Vagina (tissue), 2 donors: ENCODE measurements at regions not wholly inside any gene's neighbourhood (a gene's known extent, or its start where the extent isn't known, plus 50 kb on each side); places are given as distances from the start of the nearest gene placed in this dataset.

Source experiments
- DNase-seq, 2 donors: peaks; one replicate each; pipeline ENCODE4 v3.0.0-alpha.2; 2017; ENCODE audit errors: extremely low spot score in 2 of 2
- H3K27ac ChIP-seq: fragments of 200-600 bp; sonication (generic); one replicate; pipeline ENCODE4 v1.5.1; 2019
- H3K27me3 ChIP-seq: fragments of 200-600 bp; sonication (generic); one replicate; pipeline ENCODE4 v1.5.1; 2019
- H3K36me3 ChIP-seq, 2 donors: fragments of 200-600 bp; sonication (generic); one replicate each; pipeline ENCODE4 v1.5.1; 2017 to 2019
- H3K4me1 ChIP-seq: fragments of 200-600 bp; sonication (generic); one replicate; pipeline ENCODE4 v1.5.1; 2019
- H3K4me3 ChIP-seq, 2 donors: fragments of 200-600 bp; sonication (generic); 1 replicate in 1 of 2; 2 replicates in 1 of 2; pipeline ENCODE4 v1.5.1; 2016 to 2019
- H3K9me3 ChIP-seq: fragments of 200-600 bp; sonication (generic); one replicate; pipeline ENCODE4 v1.5.1; 2019
- CTCF ChIP-seq, 3 experiments: fragments of 450-650 bp in 2 of 3; fragments of 200-600 bp in 1 of 3; sonication (generic) in 1 of 3; IDR thresholded peaks; one replicate each; pipeline ENCODE4 v1.5.1; 2017 to 2019; ENCODE audit warnings: antibody characterized with exemption in 3 of 3, mild to moderate bottlenecking in 2 of 3, moderate library complexity in 2 of 3
- POLR2A ChIP-seq, 2 donors: fragments of 450-650 bp; IDR thresholded peaks; one replicate each; pipeline ENCODE4 v1.6.1; 2017; ENCODE audit warnings: antibody characterized with exemption in 2 of 2, mild to moderate bottlenecking in 2 of 2, moderate library complexity in 2 of 2
- POLR2AphosphoS5 ChIP-seq, 2 donors: sonication (generic); formaldehyde crosslinking; IDR thresholded peaks; one replicate each; pipeline ENCODE4 v1.9.0; 2017; ENCODE audit warnings: antibody characterized with exemption in 2 of 2, mild to moderate bottlenecking in 2 of 2, low read depth in 1 of 2; ENCODE audit not compliant: insufficient read depth in 1 of 2
- intact Hi-C: fragments of 100-400 bp; cut with DNase I; formaldehyde crosslinking; loops from one replicate; pipeline ENCODE4 v1.15.1; 2023

- H3K4me1 ChIP-seq: no peaks in the 10 kb centered on the region
- TF ChIP-seq CTCF (IDR thresholded peaks at IDR 0.05): no peak
- no peak for TF ChIP-seq POLR2A (IDR thresholded peaks at IDR 0.05)
- TF ChIP-seq POLR2AphosphoS5 (IDR thresholded peaks at IDR 0.05; ENCODE audit: insufficient read depth in 1 of 2, low read depth in 1 of 2): no peak
- intact Hi-C loops: no loop called here
- DNase-seq: no peak
- H3K9me3 ChIP-seq: no peaks in the 10 kb centered on the region
- H3K36me3 ChIP-seq: no peaks in the 10 kb centered on the region
- H3K4me3 ChIP-seq: no peak overlapping the region
- no peak overlapping the region for H3K27ac ChIP-seq
- H3K27me3 ChIP-seq: no peaks in the 10 kb centered on the region
These were observed 248.8 kb downstream of the SUDS3 start for GRCh38 chr12:118625050-118625675.

DNA sequence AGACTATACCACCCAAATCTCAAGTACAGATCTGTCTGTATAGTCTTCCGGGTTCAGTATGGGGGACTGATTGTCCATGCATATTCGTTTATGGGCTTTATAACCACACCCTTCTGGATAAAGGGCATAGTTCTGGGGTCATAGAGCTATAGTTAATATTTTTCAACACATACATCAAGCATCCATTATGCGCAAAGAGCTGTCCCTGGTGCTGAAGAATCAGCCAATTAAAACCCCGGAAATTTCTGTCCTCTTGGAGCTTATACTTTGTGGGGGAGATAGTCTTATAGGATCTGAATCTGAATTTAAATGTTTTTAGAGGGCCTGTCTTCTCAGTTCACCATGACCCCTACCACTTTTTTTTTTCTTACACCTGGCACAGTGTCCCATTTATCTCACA is 256.7 kb downstream of the SUDS3 start:
- H3K4me1 ChIP-seq: no peaks in the 10 kb centered on the region
- DNase-seq: no peak
- no peak overlapping the region for H3K27ac ChIP-seq
- H3K9me3 ChIP-seq: no peaks in the 10 kb centered on the region
- TF ChIP-seq POLR2AphosphoS5 (IDR thresholded peaks at IDR 0.05; ENCODE audit: insufficient read depth in 1 of 2, low read depth in 1 of 2) (no peak), CTCF (IDR thresholded peaks at IDR 0.05) (no peak), POLR2A (IDR thresholded peaks at IDR 0.05) (no peak)
- intact Hi-C loops: no loop called here
- H3K27me3 ChIP-seq: no peaks in the 10 kb centered on the region
- H3K36me3 ChIP-seq: no peaks in the 10 kb centered on the region
- no peak overlapping the region for H3K4me3 ChIP-seq

- intact Hi-C loops: no loop called here
- TF ChIP-seq CTCF (IDR thresholded peaks at IDR 0.05): no peak
- no peak for TF ChIP-seq POLR2AphosphoS5 (IDR thresholded peaks at IDR 0.05; ENCODE audit: insufficient read depth in 1 of 2, low read depth in 1 of 2)
- no peak for TF ChIP-seq POLR2A (IDR thresholded peaks at IDR 0.05)
- no peaks in the 10 kb centered on the region for H3K36me3 ChIP-seq
- no peaks in the 10 kb centered on the region for H3K27me3 ChIP-seq
- no peak for DNase-seq
- no peaks in the 10 kb centered on the region for H3K4me1 ChIP-seq
- H3K27ac ChIP-seq: no peak overlapping the region
- no peak overlapping the region for H3K4me3 ChIP-seq
- H3K9me3 ChIP-seq: no peaks in the 10 kb centered on the region
These were observed 258.9 kb downstream of the SUDS3 start for GRCh38 chr12:118635276-118635675.

DNA sequence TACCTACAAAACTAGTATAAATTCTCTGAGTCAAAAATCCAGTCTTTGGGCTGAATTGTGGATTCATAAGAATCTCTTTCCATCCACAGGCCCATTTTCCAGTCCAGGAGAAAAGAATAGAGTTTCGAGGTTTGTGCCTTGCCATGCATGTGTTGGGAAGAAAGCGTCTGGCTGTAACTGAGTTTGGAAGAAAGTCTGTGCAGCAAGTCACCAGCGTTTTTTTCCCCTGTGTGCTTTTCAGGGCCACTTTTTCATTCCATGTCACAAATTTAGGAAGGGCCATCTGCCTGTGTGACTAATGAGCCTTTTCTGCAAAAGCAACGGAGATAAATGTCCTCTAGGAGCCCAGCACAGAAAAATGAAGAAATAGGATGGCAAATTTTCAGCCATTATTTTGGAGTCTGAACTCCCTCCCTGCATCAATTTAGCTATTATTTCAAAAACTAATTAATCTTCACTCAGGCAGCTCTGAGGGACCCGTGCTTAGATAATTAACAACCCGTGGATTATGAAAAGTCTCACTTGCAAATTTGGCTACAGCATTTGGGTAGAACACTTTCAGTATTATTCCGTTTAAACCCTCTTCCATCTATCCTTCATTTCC is 261.5 kb downstream of the SUDS3 start:
- H3K27ac ChIP-seq: no peak overlapping the region
- H3K36me3 ChIP-seq: no peaks in the 10 kb centered on the region
- no peaks in the 10 kb centered on the region for H3K27me3 ChIP-seq
- intact Hi-C loops: no loop called here
- TF ChIP-seq POLR2AphosphoS5 (IDR thresholded peaks at IDR 0.05; ENCODE audit: insufficient read depth in 1 of 2, low read depth in 1 of 2): no peak
- DNase-seq: no peak
- H3K4me3 ChIP-seq: no peak overlapping the region
- no peaks in the 10 kb centered on the region for H3K4me1 ChIP-seq
- H3K9me3 ChIP-seq: no peaks in the 10 kb centered on the region

DNA sequence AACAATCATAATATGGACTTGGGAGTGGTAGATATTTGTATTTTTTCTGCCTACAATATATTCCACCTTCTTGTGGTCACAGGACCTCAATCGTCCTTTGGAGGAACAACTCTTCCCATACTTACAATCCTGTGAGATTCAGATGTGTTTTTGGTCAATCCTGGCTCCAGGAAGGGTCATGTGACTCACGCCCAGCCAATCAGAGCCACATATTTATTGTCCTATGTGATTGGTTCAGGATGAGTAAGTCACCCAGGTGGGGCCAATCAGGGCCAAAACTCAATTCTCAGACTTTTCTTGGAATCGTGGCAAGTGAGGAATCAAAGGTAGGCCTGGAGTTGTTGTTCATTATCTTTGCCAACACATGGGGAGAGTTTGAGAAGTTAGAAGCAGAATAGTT is 264.9 kb downstream of the SUDS3 start:
- intact Hi-C loops: no loop called here

More for the DNA sequence above, 264.9 kb downstream of the SUDS3 start:
- H3K9me3 ChIP-seq: no peaks in the 10 kb centered on the region
- H3K36me3 ChIP-seq: no peaks in the 10 kb centered on the region
- H3K4me3 ChIP-seq: no peak overlapping the region
- TF ChIP-seq POLR2A (IDR thresholded peaks at IDR 0.05) (no peak), POLR2AphosphoS5 (IDR thresholded peaks at IDR 0.05; ENCODE audit: insufficient read depth in 1 of 2, low read depth in 1 of 2) (no peak), CTCF (IDR thresholded peaks at IDR 0.05) (no peak)
- H3K4me1 ChIP-seq: no peaks in the 10 kb centered on the region
- no peaks in the 10 kb centered on the region for H3K27me3 ChIP-seq
- no peak overlapping the region for H3K27ac ChIP-seq
- no peak for DNase-seq
